ENCODE measurements at regions not wholly inside any gene's neighbourhood (a gene's known extent, or its start where the extent isn't known, plus 50 kb on each side); places are given as distances from the start of the nearest gene placed in this dataset.

DNA sequence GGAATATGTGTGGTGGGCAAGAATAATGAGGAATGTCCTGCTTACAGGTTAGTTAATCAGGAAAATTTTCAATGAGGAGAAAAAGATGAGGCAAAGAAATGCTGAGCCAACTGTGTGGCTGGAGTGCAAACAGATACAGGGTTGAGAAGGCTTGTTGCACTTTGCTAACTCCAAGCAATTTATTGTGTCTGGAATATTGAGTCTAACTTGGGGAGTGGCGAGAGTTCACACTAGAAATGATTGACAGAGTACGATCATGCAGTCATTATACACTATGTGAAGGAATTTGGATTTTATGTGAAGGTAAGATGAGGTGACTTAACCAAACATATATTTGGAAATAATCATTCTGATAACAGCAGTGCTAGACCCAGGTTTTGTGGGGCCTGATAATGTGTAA lies 185.0 kb upstream of the ELAC2 start:
- Histone ChIP-seq H3K4me3 (no peak overlapping the region), H3K36me3 (no peaks in the 10 kb centered on the region), H3K4me1 (no peaks in the 10 kb centered on the region), H3K27ac (no peak overlapping the region), H3K9me3 (no peaks in the 10 kb centered on the region), H3K27me3 (replicated peaks in 1 of 7) (no peaks in the 10 kb centered on the region)
- intact Hi-C loops (cut with DNase I; ENCODE audit: low total_unique reads) = no loop called here
- no peak for TF ChIP-seq POLR2A (IDR thresholded peaks at IDR 0.05)
- WGBS, 5 donors = 87 to 92% (median 89%) methylated on average over 2 of the region's 2 CpGs
- DNase-seq = no peak

DNA sequence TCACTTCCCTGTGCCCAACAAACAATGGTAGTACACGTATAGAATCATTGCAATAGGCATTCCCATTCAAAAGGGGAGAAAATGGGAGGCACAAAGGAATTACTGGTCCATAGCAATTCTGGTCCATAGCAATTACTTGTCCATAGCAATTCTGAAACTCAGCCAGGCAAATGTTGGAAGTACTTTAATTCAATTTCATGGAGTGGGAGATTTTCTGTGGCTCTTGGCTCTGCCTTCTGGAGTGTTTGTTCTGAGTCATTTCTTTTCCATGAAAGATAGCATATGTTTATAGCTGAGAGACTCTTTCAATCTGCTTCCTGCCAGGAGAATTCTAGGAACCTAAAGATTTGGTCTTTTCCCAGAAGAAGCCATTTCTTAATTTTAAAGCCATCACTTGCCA lies 182.8 kb upstream of the ELAC2 start:
- no peaks in the 10 kb centered on the region for H3K27me3 ChIP-seq (replicated peaks in 1 of 7)
- peaks cover 0 to 3% (median 0%) of the 10 kb centered on the region in 8 donors for H3K9me3 ChIP-seq
- no peaks in the 10 kb centered on the region for H3K36me3 ChIP-seq
- 50 to 71% (median 59%) methylated on average over 1 of the region's 1 CpG for WGBS, 5 donors
- H3K4me3 ChIP-seq = no peak overlapping the region
- intact Hi-C loops (cut with DNase I; ENCODE audit: low total_unique reads) = no loop called here
- H3K4me1 ChIP-seq = no peaks in the 10 kb centered on the region
- H3K27ac ChIP-seq = no peak overlapping the region
- DNase-seq = no peak
- TF ChIP-seq POLR2AphosphoS5 (IDR thresholded peaks at IDR 0.05) = no peak
- no peak for TF ChIP-seq POLR2A (IDR thresholded peaks at IDR 0.05)
- TF ChIP-seq, protein P1, sequence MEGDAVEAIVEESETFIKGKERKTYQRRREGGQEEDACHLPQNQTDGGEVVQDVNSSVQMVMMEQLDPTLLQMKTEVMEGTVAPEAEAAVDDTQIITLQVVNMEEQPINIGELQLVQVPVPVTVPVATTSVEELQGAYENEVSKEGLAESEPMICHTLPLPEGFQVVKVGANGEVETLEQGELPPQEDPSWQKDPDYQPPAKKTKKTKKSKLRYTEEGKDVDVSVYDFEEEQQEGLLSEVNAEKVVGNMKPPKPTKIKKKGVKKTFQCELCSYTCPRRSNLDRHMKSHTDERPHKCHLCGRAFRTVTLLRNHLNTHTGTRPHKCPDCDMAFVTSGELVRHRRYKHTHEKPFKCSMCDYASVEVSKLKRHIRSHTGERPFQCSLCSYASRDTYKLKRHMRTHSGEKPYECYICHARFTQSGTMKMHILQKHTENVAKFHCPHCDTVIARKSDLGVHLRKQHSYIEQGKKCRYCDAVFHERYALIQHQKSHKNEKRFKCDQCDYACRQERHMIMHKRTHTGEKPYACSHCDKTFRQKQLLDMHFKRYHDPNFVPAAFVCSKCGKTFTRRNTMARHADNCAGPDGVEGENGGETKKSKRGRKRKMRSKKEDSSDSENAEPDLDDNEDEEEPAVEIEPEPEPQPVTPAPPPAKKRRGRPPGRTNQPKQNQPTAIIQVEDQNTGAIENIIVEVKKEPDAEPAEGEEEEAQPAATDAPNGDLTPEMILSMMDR (IDR thresholded peaks at IDR 0.05 in 8 of 11, conservative IDR thresholded peaks at IDR 0.05 in 3 of 11) = no peak

DNA sequence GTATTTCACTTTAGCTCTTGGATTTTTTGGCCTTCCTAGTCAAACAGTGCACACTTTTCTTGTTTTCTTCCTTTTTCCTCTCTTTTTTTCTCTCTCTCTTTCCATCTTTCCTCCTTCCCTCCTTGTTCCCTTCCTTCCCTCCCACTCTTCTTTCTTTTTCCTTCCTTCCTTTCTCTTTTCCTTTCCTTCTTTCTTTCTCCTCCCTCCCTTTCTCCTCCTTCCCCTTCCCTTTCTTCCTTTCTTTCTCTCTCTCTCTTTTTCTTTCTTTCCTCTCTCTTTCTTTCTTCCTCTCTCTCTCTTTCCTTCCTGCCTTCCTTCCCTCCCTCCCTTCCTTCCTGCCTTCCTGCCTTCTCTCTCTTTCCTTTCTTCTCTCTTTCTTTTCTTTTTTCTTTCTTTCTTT lies 181.6 kb upstream of the ELAC2 start:
- Histone ChIP-seq H3K4me3 (no peak overlapping the region), H3K4me1 (no peaks in the 10 kb centered on the region), H3K36me3 (no peaks in the 10 kb centered on the region), H3K27me3 (replicated peaks in 1 of 7) (no peaks in the 10 kb centered on the region), H3K27ac (no peak overlapping the region), H3K9me3 (peaks cover 0 to 3% (median 0%) of the 10 kb centered on the region in 8 donors)
- TF ChIP-seq POLR2AphosphoS5 (IDR thresholded peaks at IDR 0.05) (no peak), POLR2A (IDR thresholded peaks at IDR 0.05) (no peak)
- TF ChIP-seq, protein P1 (IDR thresholded peaks at IDR 0.05 in 8 of 11, conservative IDR thresholded peaks at IDR 0.05 in 3 of 11) = no peak
- no peak for DNase-seq
- intact Hi-C loops (cut with DNase I; ENCODE audit: low total_unique reads) = no loop called here

- Histone ChIP-seq H3K27me3 (replicated peaks in 1 of 7) (no peaks in the 10 kb centered on the region), H3K4me3 (no peak overlapping the region), H3K27ac (no peak overlapping the region), H3K4me1 (no peaks in the 10 kb centered on the region), H3K9me3 (peaks cover 0 to 3% (median 0%) of the 10 kb centered on the region in 8 donors), H3K36me3 (no peaks in the 10 kb centered on the region)
- TF ChIP-seq, protein P1 (IDR thresholded peaks at IDR 0.05 in 8 of 11, conservative IDR thresholded peaks at IDR 0.05 in 3 of 11) = no peak
- TF ChIP-seq POLR2A (IDR thresholded peaks at IDR 0.05) = no peak
- no peak for TF ChIP-seq POLR2AphosphoS5 (IDR thresholded peaks at IDR 0.05)
- WGBS, 5 donors = 89 to 97% (median 94%) methylated on average over 4 of the region's 4 CpGs
- intact Hi-C loops (cut with DNase I; ENCODE audit: low total_unique reads) = no loop called here
- DNase-seq = no peak
These were observed 179.8 kb upstream of the ELAC2 start for GRCh38 chr17:13197586-13197985.

DNA sequence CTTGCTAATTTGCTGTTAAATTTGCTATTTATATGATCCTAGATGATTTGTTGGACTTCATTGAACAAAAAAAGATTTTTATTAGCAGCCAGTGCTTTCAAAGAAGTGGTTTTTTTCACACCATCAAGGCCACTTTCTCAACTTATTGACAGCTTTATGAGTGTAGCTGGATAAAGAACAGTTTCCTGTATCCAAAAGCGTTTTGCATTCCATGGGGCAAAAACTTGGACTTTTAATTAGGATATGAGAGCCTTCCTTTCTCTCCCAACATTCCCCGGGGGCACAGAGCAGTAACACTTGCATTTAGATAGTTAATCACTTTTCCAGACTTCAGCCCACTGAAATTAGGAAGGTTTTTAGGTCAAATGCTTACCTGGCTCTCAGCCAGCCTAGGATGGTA lies 177.1 kb upstream of the ELAC2 start:
- TF ChIP-seq, protein P1 (IDR thresholded peaks at IDR 0.05 in 8 of 11, conservative IDR thresholded peaks at IDR 0.05 in 3 of 11) = no peak
- no peak for TF ChIP-seq POLR2A (IDR thresholded peaks at IDR 0.05)
- no peak for TF ChIP-seq POLR2AphosphoS5 (IDR thresholded peaks at IDR 0.05)
- DNase-seq = no peak
- H3K27me3 ChIP-seq (replicated peaks in 1 of 7) = no peaks in the 10 kb centered on the region
- intact Hi-C loops (cut with DNase I; ENCODE audit: low total_unique reads) = no loop called here
- H3K4me3 ChIP-seq = no peak overlapping the region
- peaks cover 0 to 14% (median 0%) of the 10 kb centered on the region in 8 donors for H3K9me3 ChIP-seq
- 14 to 27% (median 21%) methylated on average over 2 of the region's 2 CpGs for WGBS, 5 donors
- no peak overlapping the region for H3K27ac ChIP-seq
- no peaks in the 10 kb centered on the region for H3K36me3 ChIP-seq
- no peaks in the 10 kb centered on the region for H3K4me1 ChIP-seq

Measured in spleen (tissue), 11 donors.